ENCODE measurements at regions not wholly inside any gene's neighbourhood (a gene's known extent, or its start where the extent isn't known, plus 50 kb on each side); places are given as distances from the start of the nearest gene placed in this dataset.
"Not testable (repeated sequence)": the region's sequence is repeated elsewhere in the genome, so short reads cannot be mapped to it uniquely, and the experiment has no call there.

GRCh38 chr5:42309865-42310264 lies 113.4 kb upstream of the GHR start:
- Histone ChIP-seq H3K27me3 (no peaks in the 10 kb centered on the region), H3K9me3 (no peaks in the 10 kb centered on the region), H3K4me3 (no peak overlapping the region), H3K27ac (no peak overlapping the region), H3K36me3 (no peaks in the 10 kb centered on the region), H3K4me1 (peaks cover 0 to 2% (median 0%) of the 10 kb centered on the region in 3 donors)
- ATAC-seq, result no peak
- DNase-seq, result no peak
- FAIRE-seq, result no peak
- intact Hi-C loops (cut with DNase I), result no loop called here
- no peak for TF ChIP-seq CTCF (IDR thresholded peaks at IDR 0.05)

GRCh38 chr5:42315214-42315613 lies 108.0 kb upstream of the GHR start:
- FAIRE-seq (no peak), DNase-seq (peak in 2 of 6 donors; percentile 7 to 9), ATAC-seq (peak; percentile 74 to 92 (median 84))
- Histone ChIP-seq H3K4me3 (no peak overlapping the region), H3K27me3 (no peaks in the 10 kb centered on the region), H3K9me3 (no peaks in the 10 kb centered on the region), H3K4me1 (peaks cover 0 to 3% (median 0%) of the 10 kb centered on the region in 3 donors), H3K36me3 (no peaks in the 10 kb centered on the region), H3K27ac (no peak overlapping the region)
- WGBS, 2 donors, result 8 to 12% methylated on average over 2 of the region's 2 CpGs
- no peak for TF ChIP-seq CTCF (IDR thresholded peaks at IDR 0.05)
- intact Hi-C loops (cut with DNase I), result no loop called here

GRCh38 chr5:42317575-42317974 lies 105.7 kb upstream of the GHR start:
- 77 to 81% methylated on average over 2 of the region's 2 CpGs for WGBS, 2 donors
- DNase-seq, result no peak
- H3K4me1 ChIP-seq, result peaks cover 0 to 3% (median 0%) of the 10 kb centered on the region in 3 donors
- H3K36me3 ChIP-seq, result no peaks in the 10 kb centered on the region
- intact Hi-C loops (cut with DNase I), result no loop called here
- H3K4me3 ChIP-seq, result no peak overlapping the region
- no peak for ATAC-seq
- no peak overlapping the region for H3K27ac ChIP-seq
- no peaks in the 10 kb centered on the region for H3K9me3 ChIP-seq
- TF ChIP-seq CTCF (IDR thresholded peaks at IDR 0.05), result no peak
- no peak for FAIRE-seq
- H3K27me3 ChIP-seq, result no peaks in the 10 kb centered on the region

- ATAC-seq; FAIRE-seq; H3K36me3 ChIP-seq; DNase-seq; H3K27ac ChIP-seq; H3K9me3 ChIP-seq; H3K4me3 ChIP-seq; H3K27me3 ChIP-seq; intact Hi-C loops (cut with DNase I); H3K4me1 ChIP-seq: not testable (repeated sequence)
- 57 to 58% methylated on average over 5 of the region's 5 CpGs for WGBS, 2 donors
Measured at GRCh38 chr5:42319546-42319945, 103.7 kb upstream of the GHR start.

GRCh38 chr5:42321785-42322184 lies 101.5 kb upstream of the GHR start:
- no peak for DNase-seq
- no peak for ATAC-seq
- FAIRE-seq, result no peak
- H3K27ac ChIP-seq, result no peak overlapping the region
- H3K27me3 ChIP-seq, result no peaks in the 10 kb centered on the region
- no peaks in the 10 kb centered on the region for H3K4me1 ChIP-seq
- intact Hi-C loops (cut with DNase I), result no loop called here
- 59 to 65% methylated on average over 1 of the region's 1 CpG for WGBS, 2 donors
- no peak overlapping the region for H3K4me3 ChIP-seq
- H3K36me3 ChIP-seq, result no peaks in the 10 kb centered on the region
- TF ChIP-seq CTCF (IDR thresholded peaks at IDR 0.05), result no peak
- no peaks in the 10 kb centered on the region for H3K9me3 ChIP-seq

- Histone ChIP-seq H3K27ac (no peak overlapping the region), H3K27me3 (no peaks in the 10 kb centered on the region), H3K9me3 (no peaks in the 10 kb centered on the region), H3K36me3 (no peaks in the 10 kb centered on the region), H3K4me3 (no peak overlapping the region), H3K4me1 (no peaks in the 10 kb centered on the region)
- no peak for ATAC-seq
- FAIRE-seq, result no peak
- no peak for TF ChIP-seq CTCF (IDR thresholded peaks at IDR 0.05)
- WGBS, 2 donors, result 89 to 92% methylated on average over 3 of the region's 3 CpGs
- no peak for DNase-seq
- intact Hi-C loops (cut with DNase I), result no loop called here
Measured at GRCh38 chr5:42337143-42337542, 86.1 kb upstream of the GHR start.

All from pancreas (tissue), 10 donors.